K562 (cell line): ENCODE measurements at regions not wholly inside any gene's neighbourhood (a gene's known extent, or its start where the extent isn't known, plus 50 kb on each side); places are given as distances from the start of the nearest gene placed in this dataset.
"Not testable (repeated sequence)": the region's sequence is repeated elsewhere in the genome, so short reads cannot be mapped to it uniquely, and the experiment has no call there.

Experiments used
- ATAC-seq: fragments of 200-7000 bp; cut with Tn5 transposase; 3 replicates; pipeline ENCODE4 v1.9.1; 2020; ENCODE audit warnings: moderate library complexity
- BruUV-seq: library from RNA; stranded (reverse); fragments of 400-500 nt; replicated peaks from 2 replicates; lab custom pipeline; 2021; lab: Mats Ljungman, UMichigan
- CTCF ChIA-PET: fragments of 300-600 bp; formaldehyde crosslinking; extraction: SDS; loops from one replicate; lab custom pipeline; 2021; ENCODE audit warnings: low intra/inter-chr PET ratio; lab: Yijun Ruan, JAX
- POLR2A ChIA-PET: fragments of 300-600, 350-650 bp; sonication (Branson Sonifier 250); formaldehyde crosslinking; extraction: SDS; loops from one replicate; lab custom pipeline; 2021; ENCODE audit warnings: antibody characterized with exemption, inconsistent platforms; lab: Yijun Ruan, JAX
- DNase-seq, 4 experiments: peaks; one replicate each; pipeline versions ENCODE4 v3.0.0 to v3.0.0-alpha.2; 2011 to 2018; ENCODE audit warnings: low spot score in 3 of 4, mixed read lengths in 3 of 4; ENCODE audit errors: extremely low read depth in 1 of 4
- FAIRE-seq: peaks from 2 replicates; lab custom pipeline; 2011; peaks lifted over from hg19 to GRCh38; lab: Jason Lieb, UNC
- H2AFZ ChIP-seq: 2 replicates; pipeline ENCODE4 v1.6.0; 2011; ENCODE audit warnings: low read depth, low read length, control low read depth, inconsistent platforms
- H3K27ac ChIP-seq: fragments of 200-600 bp; 3 replicates; pipeline ENCODE4 v1.8.0; 2011; ENCODE audit warnings: low read depth, mild to moderate bottlenecking, control low read depth, inconsistent platforms, low read length, moderate library complexity, mixed read lengths; ENCODE audit errors: extremely low read depth
- H3K27me3 ChIP-seq, 2 experiments: fragments of 300-600 bp in 1 of 2; 2 replicates in 1 of 2; 3 replicates in 1 of 2; pipeline versions ENCODE4 v1.6.0 to v1.8.0; 2011; ENCODE audit warnings: inconsistent platforms in 2 of 2, low read length in 2 of 2, mild to moderate bottlenecking in 1 of 2, mixed read lengths in 1 of 2, moderate library complexity in 1 of 2; ENCODE audit not compliant: control insufficient read depth in 2 of 2, insufficient read depth in 2 of 2
- H3K36me3 ChIP-seq: fragments of 300-600 bp; 3 replicates; pipeline ENCODE4 v1.8.0; 2011; ENCODE audit warnings: mild to moderate bottlenecking, low read length, inconsistent platforms; ENCODE audit not compliant: control insufficient read depth, insufficient read depth
- H3K4me1 ChIP-seq, 2 experiments: fragments of 200-600 bp in 1 of 2; replicated peaks in 1 of 2; 2 replicates in 1 of 2; 3 replicates in 1 of 2; pipeline versions ENCODE4 v1.5.1 to v1.8.0; 2011; ENCODE audit warnings: inconsistent platforms in 2 of 2, low read length in 2 of 2, mild to moderate bottlenecking in 1 of 2, mixed read lengths in 1 of 2, moderate library complexity in 1 of 2; ENCODE audit not compliant: control insufficient read depth in 2 of 2, insufficient read depth in 2 of 2
- H3K4me2 ChIP-seq: 2 replicates; pipeline ENCODE4 v1.6.1; 2011; ENCODE audit warnings: low read length, control low read depth, inconsistent platforms, mixed read lengths; ENCODE audit not compliant: insufficient read depth
- H3K4me3 ChIP-seq: fragments of 200-600 bp; sonication (generic), shearing (Covaris generic); 2 replicates; pipeline ENCODE4 v1.5.1; 2016; ENCODE audit warnings: control low read depth, inconsistent platforms
- H3K79me2 ChIP-seq: fragments of 200-600 bp; 3 replicates; pipeline ENCODE4 v1.8.0; 2011; ENCODE audit warnings: low read length, inconsistent platforms; ENCODE audit not compliant: control insufficient read depth, insufficient read depth
- H3K9ac ChIP-seq, 2 experiments: 2 replicates each; pipeline versions ENCODE4 v1.6.0 to v1.6.1; 2011; ENCODE audit warnings: low read depth in 2 of 2, low read length in 2 of 2, control low read depth in 1 of 2, inconsistent platforms in 1 of 2, mild to moderate bottlenecking in 1 of 2, mixed read lengths in 1 of 2; ENCODE audit not compliant: insufficient read depth in 1 of 2
- H3K9me1 ChIP-seq: one replicate; pipeline ENCODE4 v1.6.0; 2011; ENCODE audit warnings: inconsistent platforms, mild to moderate bottlenecking, low read length, moderate library complexity; ENCODE audit not compliant: control insufficient read depth, insufficient read depth
- H3K9me3 ChIP-seq: replicated peaks from 2 replicates; pipeline ENCODE4 v1.5.1; 2011; ENCODE audit warnings: low read depth, low read length, inconsistent platforms; ENCODE audit not compliant: control insufficient read depth, insufficient read depth
- H4K20me1 ChIP-seq: replicated peaks from 2 replicates; pipeline ENCODE4 v1.6.1; 2011; ENCODE audit warnings: low read length, inconsistent platforms, mixed read lengths; ENCODE audit not compliant: control insufficient read depth, insufficient read depth
- BCOR ChIP-seq: fragments of 450-650 bp; IDR thresholded peaks from 2 replicates; pipeline ENCODE4 v1.6.1; 2016
- KDM1A ChIP-seq, 2 experiments: fragments of 450-650 bp; IDR thresholded peaks; 2 replicates each; pipeline ENCODE4 v1.6.1; 2016; ENCODE audit warnings: mild to moderate bottlenecking in 2 of 2
- RBM25 ChIP-seq: fragments of 200-400 bp; formaldehyde crosslinking; IDR thresholded peaks from 2 replicates; pipeline ENCODE4 v1.6.1; 2018; ENCODE audit warnings: low read length, low read depth, moderate library complexity; ENCODE audit not compliant: severe bottlenecking
- ZNF146 ChIP-seq: IDR thresholded peaks from one replicate; pipeline ENCODE4 v1.6.1; 2018; ENCODE audit warnings: missing compliant biosample characterization; ENCODE audit not compliant: unreplicated experiment
- WGBS: fragments of 100-300 bp; shearing (Covaris generic); methylation state at CpG from one replicate; pipeline ENCODE4 v1.1.6; 2016; ENCODE audit warnings: low coverage, mixed read lengths; ENCODE audit not compliant: insufficient coverage; ENCODE audit errors: missing lambda C conversion rate; 5-methylcytosine and 5-hydroxymethylcytosine counted together
- in situ Hi-C: fragments of 300-500 bp; cut with MboI; formaldehyde crosslinking; loops from 4 replicates; pipeline ENCODE4 v1.15.0; 2018; ENCODE audit warnings: inconsistent platforms, mixed read lengths
- intact Hi-C: fragments of 100-400 bp; cut with micrococcal nuclease; formaldehyde crosslinking; loops from 2 replicates; pipeline ENCODE4 v1.14.2; 2022

- H3K36me3 ChIP-seq, DNase-seq, ATAC-seq, H3K27ac ChIP-seq, intact Hi-C loops, CTCF ChIA-PET, FAIRE-seq, H3K9me3 ChIP-seq, POLR2A ChIA-PET, H3K27me3 ChIP-seq, H3K4me2 ChIP-seq, H2AFZ ChIP-seq, BruUV-seq, H3K9ac ChIP-seq, H3K4me3 ChIP-seq, H3K9me1 ChIP-seq, H4K20me1 ChIP-seq: not testable (repeated sequence)
- peak; percentile 94 for TF ChIP-seq ZNF146
- 0 out of 4 replicates have a peak, but pooled peaks of 1 of the 2 experiments have one; percentile 36 for TF ChIP-seq KDM1A (IDR thresholded peaks at IDR 0.05)
- TF ChIP-seq RBM25, result peak; percentile 40
- 0 out of 2 replicates have a peak, but pooled peaks have one; percentile 28 for TF ChIP-seq BCOR
- in situ Hi-C loops, result loop anchor here (10.0 to 25.0 kb wide), 2 partner anchors 111 to 112 kb away; no protein-coding TSS in a partner anchor
- WGBS, result 85% methylated on average over 2 of the region's 2 CpGs
- Histone ChIP-seq H3K79me2 (peaks cover 48% of the 10 kb centered on the region), H3K4me1 (peaks cover 3 to 20% of the 10 kb centered on the region in 2 experiments; a peak in 4 of 5 replicates)
These were observed 81.5 kb upstream of the NBPF4 start for GRCh38 chr1:108325338-108325737.
